ENCODE measurements at regions not wholly inside any gene's neighbourhood (a gene's known extent, or its start where the extent isn't known, plus 50 kb on each side); places are given as distances from the start of the nearest gene placed in this dataset.

DNA sequence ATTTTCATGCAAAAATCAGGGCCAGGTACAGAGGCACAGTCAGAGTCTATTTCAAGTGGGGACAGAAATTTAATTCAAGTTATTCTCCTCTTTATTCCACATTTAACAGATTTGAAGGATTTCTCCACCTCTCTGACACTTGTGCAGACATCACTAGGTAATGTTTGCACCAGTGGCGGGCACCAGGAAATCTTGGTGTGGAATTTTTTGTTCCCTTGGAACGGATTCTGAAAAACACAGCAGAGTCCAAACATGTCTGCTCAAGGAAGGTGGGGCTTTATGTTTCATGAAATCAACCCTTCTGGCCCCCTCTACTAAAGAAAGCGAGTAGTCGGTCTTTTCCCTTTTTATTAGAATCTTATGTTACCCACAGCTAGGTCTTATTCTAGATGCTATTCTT, 271.2 kb upstream of the MDFIC2 start:
- H3K4me3 ChIP-seq (ENCODE audit: low read depth in 1 of 3, low read length in 3 of 3): no peak overlapping the region
- H3K9me3 ChIP-seq (ENCODE audit: control insufficient read depth in 4 of 4, low read length in 3 of 4): no peaks in the 10 kb centered on the region
- H3K9ac ChIP-seq (ENCODE audit: low read depth in 1 of 2, low read length in 2 of 2): no peak overlapping the region
- no peaks in the 10 kb centered on the region for H3K4me1 ChIP-seq (ENCODE audit: control insufficient read depth in 4 of 4, insufficient read depth in 4 of 4, low read length in 3 of 4)
- H3K27me3 ChIP-seq (ENCODE audit: control insufficient read depth in 4 of 4, insufficient read depth in 4 of 4, low read length in 3 of 4): no peaks in the 10 kb centered on the region
- WGBS: 91% methylated on average over 4 of the region's 4 CpGs
- no peak for DNase-seq (ENCODE audit: low spot score)
- H3K27ac ChIP-seq (ENCODE audit: low read depth in 1 of 2, low read length in 2 of 2): no peak overlapping the region
- no peak for TF ChIP-seq FOXA2 (IDR thresholded peaks at IDR 0.05)
- no peak for TF ChIP-seq TAF1 (conservative IDR thresholded peaks at IDR 0.05)
- TF ChIP-seq, protein P1, sequence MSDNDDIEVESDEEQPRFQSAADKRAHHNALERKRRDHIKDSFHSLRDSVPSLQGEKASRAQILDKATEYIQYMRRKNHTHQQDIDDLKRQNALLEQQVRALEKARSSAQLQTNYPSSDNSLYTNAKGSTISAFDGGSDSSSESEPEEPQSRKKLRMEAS (IDR thresholded peaks at IDR 0.05): no peak
- TF ChIP-seq REST (IDR thresholded peaks at IDR 0.05): no peak
- no peak for TF ChIP-seq JUND (IDR thresholded peaks at IDR 0.05)
- TF ChIP-seq, protein P2, sequence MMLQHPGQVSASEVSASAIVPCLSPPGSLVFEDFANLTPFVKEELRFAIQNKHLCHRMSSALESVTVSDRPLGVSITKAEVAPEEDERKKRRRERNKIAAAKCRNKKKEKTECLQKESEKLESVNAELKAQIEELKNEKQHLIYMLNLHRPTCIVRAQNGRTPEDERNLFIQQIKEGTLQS (IDR thresholded peaks at IDR 0.05): no peak
- TF ChIP-seq, protein P3, sequence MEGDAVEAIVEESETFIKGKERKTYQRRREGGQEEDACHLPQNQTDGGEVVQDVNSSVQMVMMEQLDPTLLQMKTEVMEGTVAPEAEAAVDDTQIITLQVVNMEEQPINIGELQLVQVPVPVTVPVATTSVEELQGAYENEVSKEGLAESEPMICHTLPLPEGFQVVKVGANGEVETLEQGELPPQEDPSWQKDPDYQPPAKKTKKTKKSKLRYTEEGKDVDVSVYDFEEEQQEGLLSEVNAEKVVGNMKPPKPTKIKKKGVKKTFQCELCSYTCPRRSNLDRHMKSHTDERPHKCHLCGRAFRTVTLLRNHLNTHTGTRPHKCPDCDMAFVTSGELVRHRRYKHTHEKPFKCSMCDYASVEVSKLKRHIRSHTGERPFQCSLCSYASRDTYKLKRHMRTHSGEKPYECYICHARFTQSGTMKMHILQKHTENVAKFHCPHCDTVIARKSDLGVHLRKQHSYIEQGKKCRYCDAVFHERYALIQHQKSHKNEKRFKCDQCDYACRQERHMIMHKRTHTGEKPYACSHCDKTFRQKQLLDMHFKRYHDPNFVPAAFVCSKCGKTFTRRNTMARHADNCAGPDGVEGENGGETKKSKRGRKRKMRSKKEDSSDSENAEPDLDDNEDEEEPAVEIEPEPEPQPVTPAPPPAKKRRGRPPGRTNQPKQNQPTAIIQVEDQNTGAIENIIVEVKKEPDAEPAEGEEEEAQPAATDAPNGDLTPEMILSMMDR (IDR thresholded peaks at IDR 0.05; ENCODE audit: low read depth, low read length, missing input control): no peak
- TF ChIP-seq RAD21 (IDR thresholded peaks at IDR 0.05): no peak
- H3K36me3 ChIP-seq (ENCODE audit: control insufficient read depth in 4 of 4, insufficient read depth in 3 of 4, low read depth in 1 of 4, low read length in 3 of 4): no peaks in the 10 kb centered on the region

DNA sequence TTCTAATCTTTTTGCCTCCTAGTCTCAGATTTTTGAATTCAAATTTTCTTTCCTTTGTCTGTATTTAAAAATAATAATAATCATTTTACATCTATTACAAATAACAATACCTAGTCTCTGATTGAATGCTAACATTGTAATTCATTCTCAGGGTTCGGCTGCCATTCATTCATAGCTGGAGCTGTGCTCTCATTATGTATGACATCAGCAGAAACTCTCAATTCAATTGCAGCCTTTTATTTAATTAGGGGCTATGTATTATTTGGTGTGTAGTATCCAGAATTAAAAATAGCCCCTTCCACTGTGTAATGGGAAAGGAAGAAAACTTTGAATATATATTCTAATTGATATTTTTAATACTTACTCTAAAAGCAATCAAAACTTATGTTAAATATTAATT, 270.4 kb upstream of the MDFIC2 start:
- no peak for DNase-seq (ENCODE audit: low spot score)
- Histone ChIP-seq H3K36me3 (ENCODE audit: control insufficient read depth in 4 of 4, insufficient read depth in 3 of 4, low read depth in 1 of 4, low read length in 3 of 4) (no peaks in the 10 kb centered on the region), H3K27me3 (ENCODE audit: control insufficient read depth in 4 of 4, insufficient read depth in 4 of 4, low read length in 3 of 4) (no peaks in the 10 kb centered on the region), H3K9ac (ENCODE audit: low read depth in 1 of 2, low read length in 2 of 2) (no peak overlapping the region), H3K9me3 (ENCODE audit: control insufficient read depth in 4 of 4, low read length in 3 of 4) (no peaks in the 10 kb centered on the region), H3K4me1 (ENCODE audit: control insufficient read depth in 4 of 4, insufficient read depth in 4 of 4, low read length in 3 of 4) (no peaks in the 10 kb centered on the region), H3K27ac (ENCODE audit: low read depth in 1 of 2, low read length in 2 of 2) (no peak overlapping the region), H3K4me3 (ENCODE audit: low read depth in 1 of 3, low read length in 3 of 3) (no peak overlapping the region)
- WGBS: 84% methylated on average over 1 of the region's 1 CpG
- TF ChIP-seq NR2F2 (IDR thresholded peaks at IDR 0.05): no peak
- TF ChIP-seq, protein P1 (IDR thresholded peaks at IDR 0.05): no peak
- no peak for TF ChIP-seq FOXA1 (IDR thresholded peaks at IDR 0.05)
- TF ChIP-seq TAF1 (conservative IDR thresholded peaks at IDR 0.05): no peak
- TF ChIP-seq, protein P2 (IDR thresholded peaks at IDR 0.05): no peak
- TF ChIP-seq YY1 (IDR thresholded peaks at IDR 0.05): no peak
- no peak for TF ChIP-seq REST (IDR thresholded peaks at IDR 0.05)
- no peak for TF ChIP-seq RXRA (IDR thresholded peaks at IDR 0.05)
- no peak for TF ChIP-seq HNF4A (conservative IDR thresholded peaks at IDR 0.05)

Data from liver (tissue), 8 donors.